Stimulated activated CD8-positive, alpha-beta memory T cell treated with anti-CD3 and anti-CD28 coated beads, Interleukin-7, amount 100 ng/mL, for 48 hours (primary cell): ENCODE measurements at regions not wholly inside any gene's neighbourhood (a gene's known extent, or its start where the extent isn't known, plus 50 kb on each side); places are given as distances from the start of the nearest gene placed in this dataset.

ENCODE experiments used
- DNase-seq, 2 donors: peaks; one replicate each; pipeline ENCODE4 v3.0.0-alpha.2; 2020; ENCODE audit warnings: low read depth in 1 of 2; ENCODE audit errors: extremely low read depth in 1 of 2

DNA sequence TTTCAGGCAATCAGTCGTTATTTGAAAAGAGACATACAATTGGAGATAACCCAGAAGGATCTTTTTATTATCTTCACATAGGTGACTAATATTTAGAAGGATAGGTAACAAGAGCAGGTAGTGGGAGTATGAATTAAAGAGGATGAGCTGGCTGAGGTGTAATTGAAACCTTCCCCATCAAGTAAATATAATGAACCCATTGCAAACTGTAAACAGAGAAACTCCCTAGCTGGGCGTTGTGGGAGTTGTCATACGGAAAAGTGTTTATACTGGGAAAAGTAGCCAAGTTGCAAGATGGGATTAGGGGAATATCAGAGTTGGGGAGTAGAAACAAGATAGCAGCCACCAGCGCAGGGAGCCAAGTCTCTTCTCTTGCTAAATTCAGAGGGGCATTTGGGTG lies 448.4 kb downstream of the COG6 start:
- DNase-seq, result no peak

DNA sequence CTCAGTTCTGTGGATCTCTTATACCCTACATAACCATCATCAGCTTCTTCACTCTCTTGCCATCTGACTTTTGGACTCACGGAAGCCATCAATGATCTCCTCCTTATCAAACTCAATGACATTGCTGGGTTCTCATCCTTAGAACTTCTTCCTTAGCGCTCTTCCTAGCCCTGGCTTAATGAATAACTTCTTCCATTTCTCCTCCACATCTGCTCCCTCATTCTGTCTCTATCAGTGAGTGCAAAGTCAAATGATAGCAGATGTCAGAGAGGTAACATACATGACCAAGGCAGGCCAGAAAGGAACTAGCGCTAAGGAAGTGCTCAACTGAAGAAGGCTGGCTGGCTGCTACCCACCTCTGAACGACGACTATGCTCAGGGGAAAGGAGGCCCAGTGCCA lies 449.8 kb downstream of the COG6 start:
- no peak for DNase-seq

DNA sequence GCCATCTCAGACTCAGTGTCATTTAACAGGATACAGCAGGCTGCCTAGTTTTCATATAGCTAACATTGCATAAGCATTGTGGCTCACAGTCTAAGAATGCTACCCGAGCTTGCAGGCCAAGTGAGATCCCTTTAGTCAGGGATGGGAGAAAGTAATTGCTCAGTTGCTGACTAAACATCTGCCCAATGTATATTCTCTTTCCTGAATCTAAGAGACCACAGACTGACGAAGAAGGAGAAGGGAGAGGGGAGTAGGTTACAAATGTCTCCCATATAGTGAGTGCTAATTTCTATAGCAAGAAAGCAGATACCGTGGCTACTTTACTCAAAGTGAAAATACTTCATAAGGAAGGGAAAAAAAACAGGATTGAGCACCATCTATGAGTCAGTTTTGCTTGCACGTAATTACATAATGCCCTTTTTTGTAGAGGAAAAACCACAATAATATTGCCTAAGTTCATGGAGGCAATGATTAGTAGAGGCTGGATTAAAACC lies 453.9 kb downstream of the COG6 start:
- DNase-seq, result no peak

DNA sequence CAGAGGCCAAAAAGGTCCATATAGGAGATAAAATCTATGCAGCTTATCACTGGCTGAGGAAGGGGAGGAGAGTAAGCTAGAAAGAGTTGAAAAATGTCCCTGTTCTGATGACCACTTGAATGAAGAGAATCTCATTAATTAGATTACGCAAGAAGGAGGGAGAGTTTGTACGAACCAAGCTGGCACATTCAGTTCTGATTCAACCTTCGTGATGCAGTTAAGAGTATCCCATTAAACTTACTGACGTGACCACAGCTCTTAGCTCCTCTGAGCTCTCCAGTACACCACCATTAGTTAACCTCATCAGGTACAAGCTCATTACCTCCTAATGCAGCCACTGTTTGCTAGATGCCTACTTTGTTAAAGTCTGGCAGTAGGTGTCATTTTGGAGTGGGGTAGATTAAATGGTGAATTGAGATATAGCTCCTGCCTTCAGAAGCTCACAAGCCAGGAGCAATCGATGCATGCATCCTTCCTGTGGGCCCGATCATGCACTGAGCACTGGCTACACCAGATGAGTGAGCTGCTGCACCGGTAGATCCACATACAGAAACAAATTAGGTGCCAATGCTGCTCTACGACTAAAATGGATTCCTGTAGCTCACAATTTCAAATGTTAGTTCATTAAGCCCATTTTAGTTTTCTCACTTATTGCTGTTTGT lies 458.3 kb downstream of the COG6 start:
- DNase-seq, result no peak

DNA sequence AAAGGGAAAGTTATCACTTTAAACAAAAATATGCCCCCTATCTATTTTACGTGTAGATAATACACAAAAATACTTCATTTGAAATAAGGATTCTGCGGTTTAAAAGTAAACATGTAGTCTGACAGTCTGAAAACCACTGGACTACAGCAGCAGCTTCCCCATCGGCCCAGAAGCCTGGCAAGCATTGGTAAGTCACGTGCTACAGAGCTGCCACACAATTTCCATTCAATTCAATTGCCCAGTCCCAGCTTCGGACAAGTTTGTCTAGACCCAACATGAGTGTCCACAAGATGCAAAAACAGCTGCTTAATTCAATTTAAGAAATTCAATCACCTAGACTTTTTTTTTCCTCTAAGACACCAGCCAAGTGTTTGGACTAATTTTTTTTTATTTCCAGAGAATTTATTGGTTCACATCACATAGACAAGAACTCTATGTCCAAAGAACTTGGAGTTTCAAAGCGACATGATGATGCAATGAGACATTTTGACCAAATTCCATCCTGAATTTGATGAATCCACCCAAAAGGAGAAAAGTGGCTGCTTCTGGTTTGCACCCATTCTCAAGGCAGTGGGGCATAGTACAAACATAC lies 458.9 kb downstream of the COG6 start:
- no peak for DNase-seq

DNA sequence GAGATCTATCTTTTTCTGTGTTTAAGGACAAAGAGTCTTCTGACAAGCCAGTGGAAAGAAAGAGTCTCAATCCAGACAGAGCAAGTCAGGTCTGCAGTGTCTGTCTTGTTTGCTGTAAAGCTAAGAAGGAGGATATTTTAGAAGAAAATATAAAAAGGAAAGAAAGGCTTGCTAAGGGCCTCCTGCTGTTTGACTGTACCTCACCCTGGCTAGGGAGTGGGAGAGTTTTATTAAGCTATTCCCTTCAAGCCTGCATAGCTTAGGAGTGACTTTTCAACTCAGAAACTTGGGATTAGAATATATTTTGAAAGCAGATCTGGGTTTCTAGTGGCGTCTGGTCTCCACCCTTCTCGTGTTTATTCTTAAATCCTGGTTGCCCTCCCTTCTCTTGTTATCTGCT lies 460.0 kb downstream of the COG6 start:
- no peak for DNase-seq

DNA sequence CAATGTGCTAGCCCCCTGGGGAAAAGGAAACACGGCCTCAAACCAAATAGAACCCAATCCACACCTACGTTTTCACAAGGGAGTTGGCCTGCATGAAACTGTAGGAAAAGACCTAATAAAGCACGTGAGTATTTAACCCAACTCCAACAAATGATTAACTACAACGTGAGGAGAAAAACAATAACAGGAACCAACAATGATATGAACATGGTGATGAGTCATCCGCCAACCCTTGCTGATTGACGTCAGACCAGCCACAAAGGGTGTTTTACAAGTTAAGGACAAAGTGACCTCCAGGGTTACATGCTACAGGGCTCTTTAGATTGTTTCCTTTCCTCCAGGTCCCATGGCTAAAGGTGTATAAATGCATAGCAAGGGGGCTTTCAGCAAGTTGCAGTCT lies 460.5 kb downstream of the COG6 start:
- peak in 1 of 2 donors; percentile 39 for DNase-seq

DNA sequence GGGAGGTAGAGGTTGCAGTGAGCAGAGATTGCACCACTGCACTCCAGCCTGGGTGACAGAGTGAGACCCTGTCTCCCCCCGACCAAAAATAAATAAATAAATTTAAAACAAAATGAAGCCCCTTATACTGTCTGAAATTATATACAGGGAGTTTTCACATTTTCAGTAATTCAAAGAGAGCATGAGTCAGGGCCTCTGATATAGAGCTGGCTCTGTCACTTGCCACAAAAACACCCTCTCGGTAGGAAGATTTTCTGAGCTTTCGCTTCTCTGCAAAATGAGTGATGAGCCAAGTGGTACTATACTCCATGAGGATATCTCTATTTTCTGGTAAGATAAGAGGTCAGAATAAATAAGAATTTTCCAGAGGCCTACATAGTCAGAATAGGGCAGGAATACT lies 462.9 kb downstream of the COG6 start:
- DNase-seq, result no peak

DNA sequence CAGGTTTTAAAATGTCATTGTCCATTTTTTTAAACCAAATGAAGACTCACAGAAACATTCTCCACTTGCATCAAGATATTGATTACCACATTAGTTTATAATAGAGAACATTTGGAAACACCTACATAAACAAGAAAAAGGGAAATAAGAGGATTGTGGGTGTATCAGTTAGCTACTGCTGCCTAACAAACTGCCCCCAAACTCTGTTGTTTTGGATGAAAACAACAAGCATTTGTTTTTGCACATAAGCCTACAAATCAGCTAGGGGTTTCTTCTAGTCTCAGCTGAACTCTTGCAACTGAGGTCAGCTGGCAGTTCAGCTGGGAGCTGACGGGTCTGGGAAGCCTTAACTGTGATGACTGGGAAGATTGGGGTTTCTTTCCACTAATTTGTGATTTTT lies 464.4 kb downstream of the COG6 start:
- no peak for DNase-seq

DNA sequence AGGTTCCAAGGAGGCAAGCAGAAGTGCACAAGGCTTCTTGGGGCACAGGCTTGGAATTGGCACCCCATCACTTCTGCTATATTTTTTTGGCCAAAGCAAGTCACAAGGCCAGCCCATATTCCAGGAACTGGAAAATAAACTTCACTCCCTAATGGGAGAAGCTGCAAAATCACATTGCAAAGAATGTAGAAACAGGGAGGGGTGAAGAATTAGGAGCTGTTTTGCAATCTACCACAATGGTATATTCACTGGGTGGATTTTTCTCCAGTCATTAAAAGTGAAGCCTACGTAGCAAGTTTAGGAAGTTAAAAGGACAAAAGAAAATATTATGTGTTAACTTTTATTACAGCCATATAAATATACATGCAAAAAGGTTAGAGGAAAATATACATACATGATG lies 464.8 kb downstream of the COG6 start:
- DNase-seq, result no peak

DNA sequence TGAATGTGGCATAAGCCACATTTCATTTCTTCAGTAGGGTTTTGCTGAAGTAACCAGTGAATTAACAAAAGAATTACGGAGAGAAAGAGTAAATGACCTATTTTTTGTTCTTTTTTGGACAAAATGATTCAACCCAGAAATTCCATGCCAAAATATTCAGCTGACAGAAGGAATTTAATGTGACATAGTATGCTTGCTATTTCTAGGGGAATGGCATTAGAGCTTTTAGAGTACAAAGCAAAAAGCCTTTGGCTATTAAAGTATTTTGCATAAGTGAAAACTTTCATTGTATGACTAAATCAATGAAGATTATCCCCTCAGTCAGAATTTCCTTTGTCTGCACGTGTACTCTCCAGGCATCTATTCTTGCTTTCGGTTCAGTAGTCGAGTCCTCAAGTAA lies 465.3 kb downstream of the COG6 start:
- no peak for DNase-seq

DNA sequence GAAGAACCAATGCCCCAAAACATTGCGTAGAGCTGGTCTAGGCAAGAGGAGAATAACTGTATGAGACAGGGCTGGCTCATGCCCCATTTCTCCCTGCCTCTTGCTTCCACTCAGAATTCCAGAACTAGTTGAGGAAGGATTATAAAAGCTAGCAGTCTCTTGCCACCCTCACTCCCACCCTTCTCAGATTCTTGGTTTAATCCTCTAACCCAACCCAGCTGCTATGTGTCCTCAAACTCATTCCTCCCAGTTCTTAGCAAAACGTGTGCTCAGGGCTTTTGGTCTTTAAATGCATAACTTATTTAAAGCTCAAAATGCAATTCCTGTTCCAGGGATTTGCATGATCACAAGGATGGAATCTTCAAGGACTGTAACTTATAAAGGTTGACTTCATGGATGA lies 466.3 kb downstream of the COG6 start:
- no peak for DNase-seq

DNA sequence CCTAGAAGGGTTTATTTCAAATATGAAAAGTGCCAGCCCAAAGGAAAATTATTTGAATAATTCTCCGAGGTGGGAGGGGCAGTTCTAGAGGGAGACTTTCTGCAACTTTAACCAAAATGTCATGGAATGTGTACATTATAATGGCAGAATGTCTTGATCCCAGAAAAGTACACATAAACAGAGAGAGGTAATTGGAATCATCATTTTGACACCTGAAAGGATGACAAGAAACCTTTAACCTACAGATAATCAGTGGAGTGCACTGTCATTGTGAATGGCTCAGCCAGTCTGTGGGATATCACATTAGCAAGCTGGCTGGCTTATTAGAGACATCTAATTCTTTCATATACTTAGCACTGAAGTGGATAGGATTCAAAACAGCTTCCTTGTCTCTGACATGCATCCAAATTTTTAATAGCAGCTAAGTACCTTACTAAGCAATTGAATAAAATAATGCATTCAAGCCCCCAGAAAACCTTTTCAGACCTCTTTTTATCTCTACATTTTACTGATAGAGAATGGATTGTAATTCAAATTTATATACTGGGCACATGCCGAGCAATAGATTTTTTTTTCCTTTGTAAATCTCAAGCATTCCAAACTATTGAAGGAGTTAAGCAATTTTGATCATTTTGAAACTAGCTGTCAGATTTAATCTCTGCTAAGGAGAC lies 468.6 kb downstream of the COG6 start:
- DNase-seq, result no peak

DNA sequence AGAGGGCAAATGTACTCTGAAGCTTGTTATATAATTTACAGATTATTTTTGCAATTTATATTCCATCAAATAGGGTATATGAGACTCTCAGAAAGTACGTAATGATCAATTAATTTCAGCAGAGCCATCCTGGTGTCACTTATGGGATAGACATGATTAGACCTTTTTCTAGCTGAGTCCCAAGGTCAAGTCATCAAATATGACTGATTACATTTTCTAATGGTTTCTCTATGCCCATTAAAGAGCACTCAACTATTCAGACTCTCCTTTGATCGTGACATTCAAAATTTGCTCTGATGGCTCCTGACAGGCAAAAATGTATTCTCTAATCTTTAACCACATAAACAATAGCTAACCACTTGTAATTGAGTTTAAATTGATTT lies 469.2 kb downstream of the COG6 start:
- DNase-seq, result no peak

DNA sequence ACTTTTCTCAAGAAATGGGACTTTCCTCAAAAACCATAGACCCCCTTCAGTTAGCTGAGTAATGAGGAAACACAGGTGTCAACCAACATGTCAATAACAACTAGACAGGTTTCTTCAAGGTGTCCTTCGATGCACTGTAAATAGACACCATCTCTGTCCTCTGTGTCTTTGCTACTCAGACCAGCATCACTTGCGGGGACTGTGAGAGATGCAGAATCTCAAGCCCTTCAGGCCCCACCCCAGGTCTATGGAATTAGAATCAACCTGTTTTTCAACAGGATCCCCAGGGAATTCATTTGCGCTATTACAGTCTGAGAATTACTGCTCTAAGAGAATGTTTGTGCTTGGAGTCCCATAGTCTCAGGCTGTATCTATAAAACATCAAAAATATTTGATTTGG lies 469.9 kb downstream of the COG6 start:
- no peak for DNase-seq

DNA sequence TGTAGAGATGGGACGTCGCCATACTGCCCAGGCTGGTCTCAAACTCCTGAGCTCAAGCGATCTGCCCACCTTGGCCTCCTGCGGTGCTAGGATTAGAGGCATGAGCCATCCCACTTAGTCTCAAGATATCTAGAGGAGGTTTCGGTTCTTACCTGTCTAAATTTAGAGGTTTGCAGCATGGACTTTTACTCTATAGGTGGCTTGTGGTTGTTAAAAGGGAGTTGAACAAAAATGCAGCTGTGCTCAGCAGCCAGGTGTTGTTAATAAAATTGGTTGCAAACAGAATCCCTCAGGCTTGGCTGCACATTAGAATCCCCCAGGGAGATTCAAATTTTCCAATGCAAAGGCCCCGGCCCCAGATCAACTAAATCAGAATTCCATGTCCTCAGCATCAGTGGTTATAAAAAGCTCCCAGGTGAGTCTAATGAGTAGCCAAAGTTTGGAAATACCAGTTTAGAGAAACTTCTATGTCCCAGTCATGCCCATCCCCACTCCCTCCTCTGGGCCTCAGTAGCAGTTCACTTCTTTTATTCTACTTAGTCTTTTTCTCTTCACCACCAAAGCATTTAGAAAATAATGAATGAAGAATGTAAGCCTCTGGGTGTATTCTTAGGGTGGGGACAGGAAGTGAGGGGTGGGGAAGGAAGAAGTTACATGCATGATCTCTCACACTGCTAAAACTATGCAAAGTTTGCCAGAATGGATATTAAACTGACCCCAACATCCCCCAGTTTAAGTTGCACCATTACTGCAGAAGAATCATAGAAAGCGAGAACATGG lies 471.0 kb downstream of the COG6 start:
- DNase-seq, result no peak

DNA sequence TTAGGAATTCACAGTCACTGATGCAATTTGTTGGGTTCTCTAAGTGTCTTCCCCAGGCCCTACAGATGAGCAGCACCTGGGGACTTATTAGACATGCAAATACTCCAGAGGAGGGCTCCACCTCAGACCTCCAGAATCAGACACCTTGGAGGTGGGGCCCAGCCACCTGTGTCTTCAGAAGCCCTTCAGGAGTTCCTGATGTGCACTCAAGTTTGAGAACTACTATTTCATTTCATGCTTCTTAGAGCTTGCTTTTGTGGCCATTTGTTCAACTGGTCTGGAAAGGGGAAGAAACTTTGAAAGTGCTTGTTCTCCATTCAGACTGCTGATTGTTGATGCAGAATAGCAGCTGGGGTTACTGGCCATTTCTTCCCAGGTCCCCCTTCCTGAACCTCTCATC lies 472.0 kb downstream of the COG6 start:
- DNase-seq, result no peak

DNA sequence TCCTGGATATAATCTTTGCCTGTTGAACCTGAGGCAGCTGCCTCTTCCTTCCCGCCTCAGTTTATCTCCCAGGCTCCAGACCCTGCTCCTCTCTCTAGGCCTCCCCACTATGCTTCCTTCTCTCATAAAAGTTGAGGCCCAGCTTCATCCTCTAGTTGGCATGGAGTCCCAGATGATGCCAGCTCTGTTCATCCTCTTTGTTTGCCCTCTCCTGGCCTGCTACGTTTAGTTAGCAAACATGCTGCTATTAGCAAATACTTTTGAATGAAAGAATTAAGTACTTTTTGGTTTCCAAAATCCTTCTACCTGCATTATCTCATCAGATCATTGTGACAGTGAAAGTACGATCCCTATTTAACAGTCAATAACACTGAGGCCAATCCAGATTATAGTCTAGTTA lies 472.5 kb downstream of the COG6 start:
- DNase-seq, result no peak

DNA sequence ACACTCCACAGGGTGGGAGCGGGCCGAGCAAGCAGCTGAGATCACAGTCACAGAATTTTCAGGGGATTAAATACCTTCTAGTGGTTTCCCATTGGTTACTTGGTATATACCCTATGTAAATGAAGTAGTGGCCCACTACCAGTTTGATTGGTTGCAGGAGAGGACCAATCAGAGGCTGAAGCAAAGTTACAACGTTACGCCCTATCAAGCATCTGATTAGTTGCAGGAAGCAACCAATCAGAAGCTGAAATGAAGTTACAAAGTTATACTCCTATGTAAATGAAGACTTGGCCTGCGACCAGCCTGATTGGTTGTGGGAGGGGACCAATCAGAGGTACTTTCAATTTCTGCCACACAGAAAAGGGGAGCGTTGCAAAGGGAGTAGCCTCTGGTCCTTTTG lies 474.0 kb downstream of the COG6 start:
- no peak for DNase-seq

DNA sequence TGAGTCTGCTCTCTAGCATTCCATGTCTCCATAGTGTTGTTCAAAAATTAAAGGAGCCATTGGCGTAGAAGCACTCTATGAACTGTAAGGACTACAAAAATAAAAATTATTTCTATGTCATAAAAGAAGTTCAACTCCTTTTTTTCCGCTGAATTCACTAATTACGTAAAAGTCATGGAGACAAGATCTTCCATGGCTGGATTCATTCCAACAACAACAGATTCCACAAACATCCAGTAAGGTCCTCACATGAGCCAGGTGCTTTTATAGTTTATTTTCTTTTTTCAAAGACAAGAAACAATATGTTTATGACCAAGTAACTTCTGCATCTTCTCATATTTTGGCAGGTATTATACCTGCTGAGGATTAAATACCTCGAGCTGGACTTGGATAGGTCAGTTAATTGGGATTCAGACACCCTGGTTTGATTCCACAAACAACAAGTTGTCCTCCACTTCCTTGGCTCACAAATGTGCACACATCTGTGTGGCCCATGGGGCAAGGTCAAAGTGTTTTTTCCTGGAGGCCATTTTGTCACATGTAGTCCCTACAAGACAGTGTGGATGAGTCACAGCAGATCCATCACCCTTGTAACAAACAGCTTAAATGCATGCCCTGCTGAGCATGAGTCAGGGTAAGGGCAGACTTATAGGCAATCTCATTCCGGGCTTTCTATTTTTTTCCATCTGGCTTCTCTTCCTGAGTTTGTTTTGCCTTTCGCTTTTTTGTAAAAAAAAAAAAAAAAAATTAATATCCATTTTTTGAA lies 475.6 kb downstream of the COG6 start:
- peak in 1 of 2 donors; percentile 20 for DNase-seq

DNA sequence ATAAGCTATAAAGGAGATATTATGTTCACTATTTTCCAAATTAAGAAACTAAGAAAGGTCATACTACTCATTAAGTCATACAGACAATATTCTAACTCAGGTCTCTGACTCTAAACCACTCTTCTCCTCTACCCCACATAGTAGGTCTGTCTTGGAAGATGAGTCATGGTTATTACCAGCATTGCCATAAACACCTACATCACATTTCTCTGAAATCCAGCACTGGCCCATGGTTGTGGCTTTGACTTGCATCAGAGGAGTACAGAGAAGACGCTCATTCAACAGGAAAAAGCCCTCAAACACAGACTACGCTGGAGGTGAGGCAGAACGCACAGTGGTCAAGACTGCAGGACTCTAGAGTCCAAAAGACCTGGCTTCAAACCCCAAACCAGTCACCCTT lies 476.8 kb downstream of the COG6 start:
- DNase-seq, result peak in 1 of 2 donors; percentile 59
